ENCODE measurements at regions not wholly inside any gene's neighbourhood (a gene's known extent, or its start where the extent isn't known, plus 50 kb on each side); places are given as distances from the start of the nearest gene placed in this dataset.

DNA sequence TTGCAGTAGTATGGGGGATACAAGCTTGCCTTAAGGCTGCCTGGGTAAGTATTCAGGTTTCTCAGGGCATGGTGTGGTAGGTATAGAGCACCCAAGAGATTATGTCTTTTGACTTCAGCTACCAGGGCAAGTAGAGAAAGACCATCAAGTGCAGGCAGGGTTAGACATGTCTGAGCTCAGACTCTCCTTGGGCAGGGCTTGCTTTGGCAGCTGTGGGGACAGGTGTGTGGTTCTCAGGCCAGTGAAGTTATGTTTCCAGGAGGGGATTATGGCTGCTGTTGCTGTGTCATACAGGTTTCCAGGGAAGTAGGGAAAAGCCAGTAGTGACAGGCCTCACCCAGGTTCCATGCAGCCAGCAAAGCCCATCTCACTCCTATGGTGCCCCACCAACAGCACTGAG lies 1040.4 kb downstream of the FLRT2 start:
- H3K4me1 Mint-ChIP-seq (ENCODE audit: low read depth, unreplicated experiment): no peaks in the 10 kb centered on the region
- DNase-seq: no peak
- H3K27ac Mint-ChIP-seq (ENCODE audit: unreplicated experiment): no peak overlapping the region
- no peaks in the 10 kb centered on the region for H3K9me3 Mint-ChIP-seq (ENCODE audit: unreplicated experiment)
- TF ChIP-seq, protein P1, sequence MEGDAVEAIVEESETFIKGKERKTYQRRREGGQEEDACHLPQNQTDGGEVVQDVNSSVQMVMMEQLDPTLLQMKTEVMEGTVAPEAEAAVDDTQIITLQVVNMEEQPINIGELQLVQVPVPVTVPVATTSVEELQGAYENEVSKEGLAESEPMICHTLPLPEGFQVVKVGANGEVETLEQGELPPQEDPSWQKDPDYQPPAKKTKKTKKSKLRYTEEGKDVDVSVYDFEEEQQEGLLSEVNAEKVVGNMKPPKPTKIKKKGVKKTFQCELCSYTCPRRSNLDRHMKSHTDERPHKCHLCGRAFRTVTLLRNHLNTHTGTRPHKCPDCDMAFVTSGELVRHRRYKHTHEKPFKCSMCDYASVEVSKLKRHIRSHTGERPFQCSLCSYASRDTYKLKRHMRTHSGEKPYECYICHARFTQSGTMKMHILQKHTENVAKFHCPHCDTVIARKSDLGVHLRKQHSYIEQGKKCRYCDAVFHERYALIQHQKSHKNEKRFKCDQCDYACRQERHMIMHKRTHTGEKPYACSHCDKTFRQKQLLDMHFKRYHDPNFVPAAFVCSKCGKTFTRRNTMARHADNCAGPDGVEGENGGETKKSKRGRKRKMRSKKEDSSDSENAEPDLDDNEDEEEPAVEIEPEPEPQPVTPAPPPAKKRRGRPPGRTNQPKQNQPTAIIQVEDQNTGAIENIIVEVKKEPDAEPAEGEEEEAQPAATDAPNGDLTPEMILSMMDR (IDR thresholded peaks at IDR 0.05; ENCODE audit: partially characterized antibody, unreplicated experiment): no peak
- H3K27me3 Mint-ChIP-seq (ENCODE audit: unreplicated experiment): no peaks in the 10 kb centered on the region
- no peaks in the 10 kb centered on the region for H3K36me3 Mint-ChIP-seq (ENCODE audit: unreplicated experiment)
- no peak overlapping the region for H3K4me3 Mint-ChIP-seq (ENCODE audit: unreplicated experiment)

DNA sequence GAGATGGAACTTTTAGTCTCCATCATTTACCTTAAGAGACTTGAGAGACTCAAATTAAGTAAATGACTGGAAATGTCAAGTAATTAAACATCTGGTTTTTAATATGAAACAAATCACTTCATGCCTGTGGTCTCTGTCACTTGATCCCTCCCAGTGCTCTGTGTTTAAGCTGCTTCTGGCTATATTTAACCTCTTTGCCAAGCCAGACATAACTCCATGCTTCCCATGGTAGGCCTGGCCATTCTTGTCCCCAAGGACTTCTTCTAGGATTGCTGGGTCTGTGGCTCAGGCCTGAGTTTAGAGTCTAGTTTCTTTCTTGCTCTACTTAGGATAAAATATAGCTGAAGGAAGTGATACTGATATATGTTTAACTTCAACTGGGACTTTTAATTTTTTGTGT lies 1013.6 kb downstream of the FLRT2 start:
- Mint-ChIP-seq H3K27me3 (ENCODE audit: unreplicated experiment) (peaks cover 5% of the 10 kb centered on the region), H3K4me1 (ENCODE audit: low read depth, unreplicated experiment) (peaks cover 35% of the 10 kb centered on the region), H3K27ac (ENCODE audit: unreplicated experiment) (peak overlapping the region; percentile 36), H3K9me3 (ENCODE audit: unreplicated experiment) (peaks cover 6% of the 10 kb centered on the region), H3K36me3 (ENCODE audit: unreplicated experiment) (no peaks in the 10 kb centered on the region), H3K4me3 (ENCODE audit: unreplicated experiment) (no peak overlapping the region)
- no peak for DNase-seq
- TF ChIP-seq, protein P1 (IDR thresholded peaks at IDR 0.05; ENCODE audit: partially characterized antibody, unreplicated experiment): no peak

DNA sequence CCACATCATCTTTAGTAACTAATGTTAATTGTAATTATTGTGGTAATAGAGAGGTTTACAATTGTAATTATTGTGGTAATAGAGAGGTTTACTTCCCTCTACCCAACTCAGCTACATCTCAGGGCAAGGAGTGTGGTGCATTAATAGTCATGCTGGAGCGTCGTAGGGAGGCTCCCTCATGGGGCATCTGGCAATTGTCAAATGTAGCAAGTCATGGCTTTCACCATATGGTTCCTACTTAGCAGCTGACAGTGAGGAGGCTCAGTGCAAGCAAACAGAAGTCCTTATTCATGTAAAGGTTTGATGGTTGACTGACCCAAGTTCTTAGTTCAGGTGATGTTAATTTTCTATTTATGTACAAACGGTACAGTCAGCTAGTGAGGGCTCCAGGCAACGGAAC lies 1012.0 kb downstream of the FLRT2 start:
- H3K27me3 Mint-ChIP-seq (ENCODE audit: unreplicated experiment): peaks cover 5% of the 10 kb centered on the region

DNA sequence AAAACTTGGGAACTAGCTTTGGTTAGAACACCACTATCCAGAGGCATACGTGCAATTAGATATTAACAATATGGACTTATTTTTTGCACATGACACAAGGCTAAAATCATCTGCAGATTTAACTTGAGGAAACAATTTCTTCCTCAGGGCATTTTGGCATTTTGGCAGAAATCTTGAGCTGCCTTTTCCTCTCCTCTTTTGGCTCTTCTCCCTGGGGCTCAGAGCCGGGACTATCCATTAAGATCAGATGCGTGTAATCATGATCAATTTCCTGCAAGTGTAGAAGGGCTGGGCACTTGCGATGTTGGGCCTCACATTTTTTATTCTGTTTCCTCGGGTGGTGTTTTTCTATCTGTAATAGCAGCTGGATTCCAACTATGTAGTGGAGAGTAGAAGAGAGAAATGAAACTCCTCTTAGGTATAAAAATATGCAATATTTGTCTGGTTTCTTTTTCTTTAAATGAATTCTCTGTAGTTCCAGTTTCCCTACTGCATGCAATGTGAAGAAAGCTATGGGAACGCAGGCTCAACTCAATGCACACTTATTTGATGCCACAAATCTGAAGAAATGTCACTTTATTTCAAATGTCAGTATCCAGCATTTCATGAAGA lies 1010.8 kb downstream of the FLRT2 start:
- DNase-seq: peak; percentile 19
- Mint-ChIP-seq H3K36me3 (ENCODE audit: unreplicated experiment) (no peaks in the 10 kb centered on the region), H3K4me1 (ENCODE audit: low read depth, unreplicated experiment) (peaks cover 35% of the 10 kb centered on the region), H3K9me3 (ENCODE audit: unreplicated experiment) (peaks cover 6% of the 10 kb centered on the region), H3K27ac (ENCODE audit: unreplicated experiment) (peak overlapping the region; percentile 60), H3K27me3 (ENCODE audit: unreplicated experiment) (peaks cover 5% of the 10 kb centered on the region), H3K4me3 (ENCODE audit: unreplicated experiment) (no peak overlapping the region)
- TF ChIP-seq, protein P1 (IDR thresholded peaks at IDR 0.05; ENCODE audit: partially characterized antibody, unreplicated experiment): no peak

More for the DNA sequence above, 1012.0 kb downstream of the FLRT2 start:
- Mint-ChIP-seq H3K4me1 (ENCODE audit: low read depth, unreplicated experiment) (peaks cover 35% of the 10 kb centered on the region), H3K27ac (ENCODE audit: unreplicated experiment) (peak overlapping the region; percentile 75), H3K36me3 (ENCODE audit: unreplicated experiment) (no peaks in the 10 kb centered on the region), H3K9me3 (ENCODE audit: unreplicated experiment) (peaks cover 6% of the 10 kb centered on the region), H3K4me3 (ENCODE audit: unreplicated experiment) (peak overlapping the region; percentile 22)
- TF ChIP-seq, protein P1 (IDR thresholded peaks at IDR 0.05; ENCODE audit: partially characterized antibody, unreplicated experiment): no peak
- peak; percentile 22 for DNase-seq

DNA sequence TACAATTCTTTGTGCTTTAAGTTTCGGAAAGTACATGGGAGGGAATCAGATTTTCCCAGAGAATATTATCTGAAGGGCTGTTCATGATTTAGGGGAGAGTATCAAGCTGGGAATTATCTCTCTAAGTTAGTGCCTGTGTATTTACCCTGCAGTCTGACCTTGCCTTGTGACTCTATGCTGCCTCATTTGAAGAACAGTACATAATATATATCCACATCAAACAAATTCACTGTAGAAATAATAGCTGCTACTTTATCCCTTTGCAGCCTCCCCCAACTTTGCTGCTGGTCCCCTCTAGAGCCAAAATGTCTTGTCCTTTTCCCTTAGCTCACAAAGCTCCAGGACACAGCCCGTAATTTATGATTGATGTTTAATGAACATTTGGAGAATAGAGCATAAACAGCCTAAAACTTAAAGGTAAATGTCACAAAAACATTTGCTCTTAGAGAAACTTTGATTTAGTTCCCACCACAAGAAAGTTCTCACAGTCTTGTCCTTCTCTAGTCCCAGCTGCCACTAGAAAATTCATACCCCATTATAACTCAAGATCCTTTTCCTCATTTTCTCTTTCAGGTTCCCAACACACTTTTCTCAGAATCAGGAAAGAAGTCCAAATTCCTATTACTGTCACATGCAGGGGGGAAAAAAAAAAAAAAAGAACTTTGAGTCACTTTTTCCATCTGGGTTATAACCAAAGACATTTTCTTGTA lies 1009.6 kb downstream of the FLRT2 start:
- H3K4me3 Mint-ChIP-seq (ENCODE audit: unreplicated experiment): no peak overlapping the region

More for the DNA sequence above, 1009.6 kb downstream of the FLRT2 start:
- H3K27me3 Mint-ChIP-seq (ENCODE audit: unreplicated experiment): peaks cover 5% of the 10 kb centered on the region
- H3K27ac Mint-ChIP-seq (ENCODE audit: unreplicated experiment): no peak overlapping the region
- no peak for DNase-seq
- peaks cover 6% of the 10 kb centered on the region for H3K9me3 Mint-ChIP-seq (ENCODE audit: unreplicated experiment)
- H3K36me3 Mint-ChIP-seq (ENCODE audit: unreplicated experiment): no peaks in the 10 kb centered on the region
- H3K4me1 Mint-ChIP-seq (ENCODE audit: low read depth, unreplicated experiment): peaks cover 35% of the 10 kb centered on the region
- TF ChIP-seq, protein P1 (IDR thresholded peaks at IDR 0.05; ENCODE audit: partially characterized antibody, unreplicated experiment): no peak

Data from glutamatergic neuron (in vitro differentiated cells).